NCI-H2171 treated with DMSO at 0.1 percent for 48 hours (cell line): ENCODE measurements at regions not wholly inside any gene's neighbourhood (a gene's known extent, or its start where the extent isn't known, plus 50 kb on each side); places are given as distances from the start of the nearest gene placed in this dataset.
A peak's percentile ranks its signal among the peaks of the same experiment; 100 is the strongest.

Experiments used
- DNase-seq: peaks from one replicate; lab custom pipeline; 2025; lab: John Stamatoyannopoulos, UW

- DNase-seq, result no peak
Measured at GRCh38 chr9:86659413-86660046, 287.8 kb downstream of the GAS1 start.

- DNase-seq, result no peak
Measured at GRCh38 chr9:86655147-86655546, 292.2 kb downstream of the GAS1 start.

- DNase-seq, result no peak
Measured at GRCh38 chr9:86653466-86653865, 293.8 kb downstream of the GAS1 start.

GRCh38 chr9:86652736-86653135 is 294.6 kb downstream of the GAS1 start:
- DNase-seq, result peak; percentile 41

- DNase-seq, result no peak
Measured at GRCh38 chr9:86649913-86650312, 295.7 kb upstream of the TUT7 start.

- no peak for DNase-seq
Measured at GRCh38 chr9:86648828-86649170, 294.6 kb upstream of the TUT7 start.

GRCh38 chr9:86648156-86648827 is 294.1 kb upstream of the TUT7 start:
- no peak for DNase-seq

GRCh38 chr9:86645303-86645702 is 291.1 kb upstream of the TUT7 start:
- no peak for DNase-seq

GRCh38 chr9:86644675-86645034 is 290.4 kb upstream of the TUT7 start:
- DNase-seq, result no peak

GRCh38 chr9:86643946-86644674 is 289.9 kb upstream of the TUT7 start:
- no peak for DNase-seq

GRCh38 chr9:86642721-86643120 is 288.5 kb upstream of the TUT7 start:
- no peak for DNase-seq

- DNase-seq, result no peak
Measured at GRCh38 chr9:86641970-86642369, 287.8 kb upstream of the TUT7 start.

GRCh38 chr9:86639899-86640379 is 285.7 kb upstream of the TUT7 start:
- DNase-seq, result no peak

- no peak for DNase-seq
Measured at GRCh38 chr9:86639287-86639686, 285.1 kb upstream of the TUT7 start.

GRCh38 chr9:86638109-86638508 is 283.9 kb upstream of the TUT7 start:
- DNase-seq, result no peak

- peak; percentile 7 for DNase-seq
Measured at GRCh38 chr9:86637515-86637914, 283.3 kb upstream of the TUT7 start.

GRCh38 chr9:86636519-86636918 is 282.3 kb upstream of the TUT7 start:
- no peak for DNase-seq

GRCh38 chr9:86636038-86636437 is 281.8 kb upstream of the TUT7 start:
- DNase-seq, result no peak

GRCh38 chr9:86634501-86634900 is 280.3 kb upstream of the TUT7 start:
- DNase-seq, result no peak

- no peak for DNase-seq
Measured at GRCh38 chr9:86633945-86634344, 279.7 kb upstream of the TUT7 start.

GRCh38 chr9:86632537-86632936 is 278.3 kb upstream of the TUT7 start:
- DNase-seq, result no peak

GRCh38 chr9:86629530-86629929 is 275.3 kb upstream of the TUT7 start:
- DNase-seq, result no peak

- no peak for DNase-seq
Measured at GRCh38 chr9:86626802-86627201, 272.6 kb upstream of the TUT7 start.
